CD8-positive, alpha-beta memory T cell (primary cell): ENCODE measurements at regions not wholly inside any gene's neighbourhood (a gene's known extent, or its start where the extent isn't known, plus 50 kb on each side); places are given as distances from the start of the nearest gene placed in this dataset.
"Not testable (repeated sequence)": the region's sequence is repeated elsewhere in the genome, so short reads cannot be mapped to it uniquely, and the experiment has no call there.

ENCODE experiments used
- CTCF ChIA-PET: fragments of 350-600 bp; sonication (Branson Sonifier 250); formaldehyde crosslinking; loops from one replicate; lab custom pipeline; 2021; ENCODE audit warnings: antibody characterized with exemption; lab: Charles Lee
- POLR2A ChIA-PET: fragments of 350-600 bp; sonication (Branson Sonifier 250); formaldehyde crosslinking; loops from one replicate; lab custom pipeline; 2021; ENCODE audit warnings: antibody characterized with exemption; lab: Charles Lee
- DNase-seq, 5 donors: peaks; one replicate each; pipeline versions ENCODE4 v3.0.0 to v3.0.0-alpha.2; 2020 to 2022; ENCODE audit warnings: mixed read lengths in 1 of 5
- H3K27ac ChIP-seq: one replicate; pipeline ENCODE4 v1.7.0; 2013; ENCODE audit warnings: low read depth, mild to moderate bottlenecking, low read length, moderate library complexity
- H3K27me3 ChIP-seq: 2 replicates; pipeline ENCODE4 v1.7.0; 2013; ENCODE audit warnings: low read length, mild to moderate bottlenecking; ENCODE audit not compliant: insufficient read depth, poor library complexity, severe bottlenecking
- H3K36me3 ChIP-seq: 2 replicates; pipeline ENCODE4 v1.7.0; 2013; ENCODE audit warnings: mild to moderate bottlenecking, low read length, moderate library complexity; ENCODE audit not compliant: insufficient read depth
- H3K4me1 ChIP-seq: 2 replicates; pipeline ENCODE4 v1.7.0; 2013; ENCODE audit warnings: mild to moderate bottlenecking, low read length, moderate library complexity; ENCODE audit not compliant: insufficient read depth
- H3K4me3 ChIP-seq: 2 replicates; pipeline ENCODE4 v1.7.0; 2013; ENCODE audit warnings: mild to moderate bottlenecking, low read length
- H3K9me3 ChIP-seq: 2 replicates; pipeline ENCODE4 v1.7.0; 2013; ENCODE audit warnings: mild to moderate bottlenecking, low read length
- H3K27ac Mint-ChIP-seq, 8 donors: one replicate each; pipeline ENCODE4 v1.8.0; 2020 to 2021; ENCODE audit warnings: mixed read lengths in 8 of 8, mild to moderate bottlenecking in 6 of 8, inconsistent platforms in 3 of 8, moderate library complexity in 3 of 8
- H3K27me3 Mint-ChIP-seq, 2 donors: one replicate each; pipeline ENCODE4 v1.8.0; 2020 to 2021; ENCODE audit warnings: mixed read lengths in 2 of 2, mild to moderate bottlenecking in 1 of 2, moderate library complexity in 1 of 2
- H3K36me3 Mint-ChIP-seq, 3 donors: one replicate each; pipeline ENCODE4 v1.8.0; 2020 to 2021; ENCODE audit warnings: mixed read lengths in 3 of 3, inconsistent platforms in 1 of 3, mild to moderate bottlenecking in 1 of 3
- H3K4me1 Mint-ChIP-seq, 3 donors: one replicate each; pipeline ENCODE4 v1.8.0; 2020 to 2021; ENCODE audit warnings: mixed read lengths in 3 of 3, inconsistent platforms in 1 of 3, mild to moderate bottlenecking in 1 of 3
- H3K4me3 Mint-ChIP-seq, 7 donors: one replicate each; pipeline ENCODE4 v1.8.0; 2020 to 2021; ENCODE audit warnings: mixed read lengths in 7 of 7, mild to moderate bottlenecking in 6 of 7, moderate library complexity in 4 of 7, inconsistent platforms in 2 of 7
- H3K9me3 Mint-ChIP-seq, 5 donors: one replicate each; pipeline ENCODE4 v1.8.0; 2020 to 2022; ENCODE audit warnings: mixed read lengths in 5 of 5, mild to moderate bottlenecking in 3 of 5, moderate library complexity in 2 of 5, inconsistent platforms in 1 of 5

DNA sequence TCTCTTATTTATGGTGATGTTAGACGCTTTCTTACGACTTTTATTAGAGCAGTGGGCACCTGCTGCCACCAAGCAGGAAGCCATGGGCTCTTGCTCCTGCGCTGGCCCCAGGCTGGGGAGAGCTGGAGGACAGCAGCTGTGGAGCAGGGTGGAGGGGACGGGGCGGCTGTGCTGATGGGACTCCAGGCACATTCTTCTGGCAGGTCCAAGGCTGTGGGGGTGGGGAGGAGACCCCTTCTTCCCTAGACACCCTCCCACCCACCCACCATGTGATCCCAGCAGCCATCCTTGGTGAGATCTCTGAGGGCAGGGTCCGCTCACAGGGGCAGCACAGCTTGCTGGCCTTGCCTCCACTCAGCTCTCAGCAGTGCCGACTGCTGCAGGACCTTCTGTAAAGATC lies 192.6 kb upstream of the IRX4 start:
- Mint-ChIP-seq H3K9me3 (peaks cover 0 to 5% (median 3%) of the 10 kb centered on the region in 5 donors), H3K4me3 (no peak overlapping the region), H3K27ac (no peak overlapping the region), H3K4me1 (no peaks in the 10 kb centered on the region), H3K36me3 (no peaks in the 10 kb centered on the region), H3K27me3 (peaks cover 12 to 33% of the 10 kb centered on the region in 2 donors)
- no peak for DNase-seq
- Histone ChIP-seq H3K9me3 (no peaks in the 10 kb centered on the region), H3K27ac (no peak overlapping the region), H3K27me3 (no peaks in the 10 kb centered on the region), H3K4me1 (no peaks in the 10 kb centered on the region), H3K4me3 (no peak overlapping the region), H3K36me3 (no peaks in the 10 kb centered on the region)
- ChIA-PET CTCF (no interaction called here), POLR2A (no interaction called here)

DNA sequence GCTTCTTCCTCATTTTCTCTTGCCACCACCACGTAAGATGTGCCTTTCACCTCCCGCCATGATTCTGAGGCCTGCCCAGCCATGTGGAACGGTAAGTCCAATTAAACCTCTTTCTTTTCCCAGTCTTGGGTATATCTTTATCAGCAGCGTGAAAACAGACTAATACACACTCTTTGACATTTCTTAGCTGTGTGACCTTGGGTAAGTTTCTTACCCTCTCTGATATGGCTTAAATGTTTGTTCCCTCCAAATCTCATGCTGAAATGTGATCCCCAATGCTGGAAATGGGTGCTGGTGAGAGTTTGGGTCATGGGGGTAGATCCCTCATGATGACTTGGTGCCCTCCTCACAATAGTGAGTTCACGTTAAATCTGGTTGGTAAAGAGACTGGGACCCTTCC lies 188.8 kb upstream of the IRX4 start:
- Histone ChIP-seq H3K4me3 (no peak overlapping the region), H3K27ac (no peak overlapping the region), H3K9me3 (no peaks in the 10 kb centered on the region), H3K27me3 (no peaks in the 10 kb centered on the region), H3K4me1 (no peaks in the 10 kb centered on the region), H3K36me3 (no peaks in the 10 kb centered on the region)
- Mint-ChIP-seq H3K27me3 (peaks cover 13 to 23% of the 10 kb centered on the region in 2 donors), H3K4me3 (no peak overlapping the region), H3K36me3 (no peaks in the 10 kb centered on the region), H3K4me1 (no peaks in the 10 kb centered on the region), H3K27ac (no peak overlapping the region), H3K9me3 (peaks cover 0 to 2% (median 0%) of the 10 kb centered on the region in 5 donors)
- DNase-seq: no peak
- ChIA-PET CTCF (no interaction called here), POLR2A (no interaction called here)

GRCh38 chr5:2070787-2071186 lies 188.1 kb upstream of the IRX4 start:
- CTCF ChIA-PET, H3K27ac Mint-ChIP-seq, H3K4me1 Mint-ChIP-seq, DNase-seq, H3K36me3 Mint-ChIP-seq, H3K4me3 ChIP-seq, H3K9me3 ChIP-seq, H3K36me3 ChIP-seq, H3K4me1 ChIP-seq, H3K27me3 ChIP-seq, H3K9me3 Mint-ChIP-seq, POLR2A ChIA-PET, H3K4me3 Mint-ChIP-seq, H3K27ac ChIP-seq: not testable (repeated sequence)
- H3K27me3 Mint-ChIP-seq: peaks cover 12 to 26% of the 10 kb centered on the region in 2 donors

DNA sequence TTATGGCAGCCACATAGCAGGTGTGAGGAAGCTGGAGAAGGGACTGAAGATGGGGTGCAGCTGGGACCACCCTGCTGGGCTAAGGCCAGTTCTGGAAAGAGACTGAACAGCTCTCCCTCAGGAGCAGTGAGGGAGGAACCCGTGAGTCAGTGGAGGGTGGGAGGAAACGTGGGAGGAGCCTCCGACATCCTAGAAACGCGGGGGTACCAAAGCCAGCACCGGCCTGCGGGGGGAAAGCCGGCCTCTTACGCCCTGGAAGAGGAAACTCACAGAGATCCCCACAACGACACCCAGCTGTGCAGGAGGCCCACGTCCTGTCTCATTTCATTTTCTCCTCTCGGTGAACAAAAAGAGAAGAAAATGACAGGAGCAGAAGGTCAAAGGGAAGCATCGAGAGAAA lies 185.8 kb upstream of the IRX4 start:
- H3K27me3 ChIP-seq: no peaks in the 10 kb centered on the region
- Mint-ChIP-seq H3K4me3 (no peak overlapping the region), H3K27me3 (peaks cover 6 to 16% of the 10 kb centered on the region in 2 donors), H3K4me1 (no peaks in the 10 kb centered on the region), H3K9me3 (peaks cover 0 to 2% (median under 1%) of the 10 kb centered on the region in 5 donors), H3K36me3 (no peaks in the 10 kb centered on the region), H3K27ac (no peak overlapping the region)
- H3K4me1 ChIP-seq: no peaks in the 10 kb centered on the region
- H3K36me3 ChIP-seq: no peaks in the 10 kb centered on the region
- no peak overlapping the region for H3K27ac ChIP-seq
- ChIA-PET CTCF (no interaction called here), POLR2A (no interaction called here)
- H3K4me3 ChIP-seq: no peak overlapping the region
- DNase-seq: no peak
- H3K9me3 ChIP-seq: no peaks in the 10 kb centered on the region

GRCh38 chr5:2066373-2066772 lies 183.6 kb upstream of the IRX4 start:
- no peak overlapping the region for H3K27ac Mint-ChIP-seq
- no peak overlapping the region for H3K4me3 Mint-ChIP-seq
- ChIA-PET CTCF (no interaction called here), POLR2A (no interaction called here)
- no peaks in the 10 kb centered on the region for H3K36me3 Mint-ChIP-seq
- no peak for DNase-seq
- Histone ChIP-seq H3K9me3 (no peaks in the 10 kb centered on the region), H3K4me3 (no peak overlapping the region), H3K27me3 (no peaks in the 10 kb centered on the region), H3K4me1 (no peaks in the 10 kb centered on the region), H3K27ac (no peak overlapping the region), H3K36me3 (no peaks in the 10 kb centered on the region)
- no peaks in the 10 kb centered on the region for H3K4me1 Mint-ChIP-seq
- peaks cover 6 to 17% of the 10 kb centered on the region in 2 donors for H3K27me3 Mint-ChIP-seq
- peaks cover 0 to 3% (median 2%) of the 10 kb centered on the region in 5 donors for H3K9me3 Mint-ChIP-seq

DNA sequence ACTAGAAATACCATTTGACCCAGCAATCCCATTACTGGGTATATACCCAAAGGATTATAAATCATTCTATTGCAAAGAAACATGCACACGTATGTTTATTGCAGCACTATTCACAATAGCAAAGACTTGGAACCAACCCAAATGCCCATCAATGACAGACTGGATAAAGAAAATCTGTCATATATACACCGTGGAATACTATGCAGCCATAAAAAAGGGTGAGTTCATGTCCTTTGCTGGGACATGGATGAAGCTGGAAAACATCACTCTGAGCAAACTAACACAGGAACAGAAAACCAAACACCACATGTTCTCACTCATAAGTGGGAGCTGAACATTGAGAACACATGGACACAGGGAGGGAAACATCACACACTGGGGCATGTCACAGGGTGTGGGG lies 180.7 kb upstream of the IRX4 start:
- CTCF ChIA-PET, H3K27me3 ChIP-seq, H3K36me3 Mint-ChIP-seq, H3K4me1 ChIP-seq, H3K4me1 Mint-ChIP-seq, H3K36me3 ChIP-seq, H3K27ac Mint-ChIP-seq, POLR2A ChIA-PET, H3K4me3 ChIP-seq, H3K27ac ChIP-seq, H3K9me3 ChIP-seq, H3K9me3 Mint-ChIP-seq, H3K4me3 Mint-ChIP-seq, DNase-seq: not testable (repeated sequence)
- peaks cover 6 to 17% of the 10 kb centered on the region in 2 donors for H3K27me3 Mint-ChIP-seq

- no peak overlapping the region for H3K27ac ChIP-seq
- ChIA-PET CTCF (no interaction called here), POLR2A (no interaction called here)
- H3K4me1 ChIP-seq: no peaks in the 10 kb centered on the region
- H3K4me3 Mint-ChIP-seq: no peak overlapping the region
- H3K36me3 ChIP-seq: no peaks in the 10 kb centered on the region
- peaks cover 9 to 31% of the 10 kb centered on the region in 2 donors for H3K27me3 Mint-ChIP-seq
- no peaks in the 10 kb centered on the region for H3K4me1 Mint-ChIP-seq
- H3K36me3 Mint-ChIP-seq: no peaks in the 10 kb centered on the region
- H3K9me3 ChIP-seq: no peaks in the 10 kb centered on the region
- no peak for DNase-seq
- no peaks in the 10 kb centered on the region for H3K27me3 ChIP-seq
- H3K9me3 Mint-ChIP-seq: peaks cover 0 to 2% (median 0%) of the 10 kb centered on the region in 5 donors
- no peak overlapping the region for H3K4me3 ChIP-seq
- H3K27ac Mint-ChIP-seq: no peak overlapping the region
Measured at GRCh38 chr5:2052687-2053086, 170.0 kb upstream of the IRX4 start.

GRCh38 chr5:2049876-2050275 lies 167.2 kb upstream of the IRX4 start:
- Histone ChIP-seq H3K4me3 (no peak overlapping the region), H3K36me3 (no peaks in the 10 kb centered on the region), H3K27me3 (no peaks in the 10 kb centered on the region), H3K27ac (no peak overlapping the region), H3K9me3 (no peaks in the 10 kb centered on the region), H3K4me1 (no peaks in the 10 kb centered on the region)
- no peak overlapping the region for H3K27ac Mint-ChIP-seq
- H3K4me1 Mint-ChIP-seq: no peaks in the 10 kb centered on the region
- peaks cover 14 to 30% of the 10 kb centered on the region in 2 donors for H3K27me3 Mint-ChIP-seq
- ChIA-PET CTCF (interaction anchor here (1.0 kb wide), 1 partner anchor 10 kb away, joined by 3 read pairs; no protein-coding TSS in a partner anchor), POLR2A (no interaction called here)
- no peak overlapping the region for H3K4me3 Mint-ChIP-seq
- no peaks in the 10 kb centered on the region for H3K36me3 Mint-ChIP-seq
- peaks cover 0 to 9% (median 8%) of the 10 kb centered on the region in 5 donors for H3K9me3 Mint-ChIP-seq
- DNase-seq: no peak

GRCh38 chr5:2048664-2049063 lies 165.9 kb upstream of the IRX4 start:
- H3K4me3 ChIP-seq: no peak overlapping the region
- H3K27ac ChIP-seq: no peak overlapping the region
- no peaks in the 10 kb centered on the region for H3K4me1 ChIP-seq
- Mint-ChIP-seq H3K9me3 (peaks cover 0 to 9% (median 8%) of the 10 kb centered on the region in 5 donors), H3K27ac (no peak overlapping the region), H3K36me3 (no peaks in the 10 kb centered on the region), H3K4me3 (no peak overlapping the region), H3K4me1 (no peaks in the 10 kb centered on the region), H3K27me3 (peaks cover 14 to 35% of the 10 kb centered on the region in 2 donors)
- no peaks in the 10 kb centered on the region for H3K36me3 ChIP-seq
- H3K27me3 ChIP-seq: no peaks in the 10 kb centered on the region
- ChIA-PET POLR2A (no interaction called here), CTCF (no interaction called here)
- no peaks in the 10 kb centered on the region for H3K9me3 ChIP-seq
- DNase-seq: no peak
